SKM-1 (cell line): ENCODE measurements at regions not wholly inside any gene's neighbourhood (a gene's known extent, or its start where the extent isn't known, plus 50 kb on each side); places are given as distances from the start of the nearest gene placed in this dataset.

ENCODE experiments used
- DNase-seq: peaks from one replicate; lab custom pipeline; 2025; ENCODE audit not compliant: unreplicated experiment; lab: John Stamatoyannopoulos, UW

DNA sequence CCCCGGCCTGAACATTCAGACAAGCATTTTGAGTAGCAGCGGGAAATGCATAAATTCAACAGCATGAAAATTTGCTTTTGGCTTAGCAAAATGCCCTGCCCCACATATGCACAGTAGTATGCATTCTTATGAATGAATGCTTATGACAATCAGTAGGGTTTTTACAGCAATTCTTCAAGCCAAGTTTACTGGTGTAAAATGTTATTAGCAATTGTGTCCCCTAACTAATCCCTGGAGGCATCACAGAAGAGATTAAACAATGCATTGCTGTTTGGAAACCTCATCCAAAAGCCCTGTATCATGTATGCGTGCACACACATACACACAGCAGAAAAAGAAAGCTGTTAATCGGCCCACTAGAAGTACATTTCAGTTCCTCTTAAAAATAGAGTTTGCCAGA is 406.5 kb downstream of the LRIG3 start:
- DNase-seq = no peak

DNA sequence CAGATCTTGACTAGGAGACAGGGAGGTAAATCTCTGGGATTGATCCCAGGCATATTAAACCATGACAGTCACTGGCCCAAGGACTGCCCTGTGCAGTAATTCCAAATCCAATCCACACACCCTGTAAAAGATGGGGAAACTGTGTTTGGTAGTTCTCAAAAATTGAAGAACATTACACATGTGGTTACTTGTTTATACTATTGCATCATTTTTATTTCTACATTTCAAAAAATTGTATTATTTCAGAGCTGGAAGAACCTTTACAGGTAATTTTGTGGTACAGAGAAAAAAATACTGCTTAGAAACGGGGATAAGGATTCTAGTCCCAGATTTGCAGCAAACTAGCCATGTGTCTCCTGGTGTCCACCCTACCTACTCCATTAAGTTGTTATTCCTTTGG is 400.5 kb downstream of the LRIG3 start:
- DNase-seq = no peak

DNA sequence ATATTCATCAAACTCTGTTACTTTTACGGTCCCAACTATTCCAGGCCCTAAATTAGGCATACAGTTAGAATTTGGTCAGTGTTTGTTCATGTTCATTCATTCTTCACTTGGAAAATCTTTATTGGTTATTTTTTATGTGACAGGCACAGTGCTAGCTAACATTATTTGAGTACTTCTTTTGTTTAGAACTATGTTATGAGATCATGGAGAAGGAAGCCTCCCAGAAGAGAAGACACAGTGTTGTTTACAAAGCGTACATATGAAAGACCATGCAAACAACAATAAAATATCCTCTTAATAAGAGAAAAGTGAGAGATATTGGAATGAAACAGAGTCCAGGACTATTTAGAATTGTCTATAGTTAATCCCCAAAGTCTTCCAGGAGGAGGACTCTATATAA is 399.2 kb downstream of the LRIG3 start:
- no peak for DNase-seq

DNA sequence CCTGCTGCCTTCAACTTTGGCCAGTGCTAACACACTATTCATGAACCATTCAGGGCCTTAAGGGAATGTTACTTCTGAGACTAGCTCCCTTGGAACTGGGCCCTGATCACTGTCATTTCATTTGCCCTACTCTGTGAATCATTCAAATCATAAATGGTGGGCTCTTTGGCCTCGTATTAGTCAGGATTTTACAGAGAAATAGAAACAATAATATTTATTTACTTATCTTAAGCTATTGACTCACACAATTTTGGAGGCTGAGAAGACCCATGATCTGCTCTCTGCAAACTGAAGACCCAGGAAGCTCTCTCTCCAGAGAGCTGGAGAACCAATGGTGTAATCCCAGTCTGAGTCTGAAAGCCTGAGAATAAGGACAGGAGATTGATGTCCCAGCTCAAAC is 398.5 kb downstream of the LRIG3 start:
- DNase-seq = no peak

DNA sequence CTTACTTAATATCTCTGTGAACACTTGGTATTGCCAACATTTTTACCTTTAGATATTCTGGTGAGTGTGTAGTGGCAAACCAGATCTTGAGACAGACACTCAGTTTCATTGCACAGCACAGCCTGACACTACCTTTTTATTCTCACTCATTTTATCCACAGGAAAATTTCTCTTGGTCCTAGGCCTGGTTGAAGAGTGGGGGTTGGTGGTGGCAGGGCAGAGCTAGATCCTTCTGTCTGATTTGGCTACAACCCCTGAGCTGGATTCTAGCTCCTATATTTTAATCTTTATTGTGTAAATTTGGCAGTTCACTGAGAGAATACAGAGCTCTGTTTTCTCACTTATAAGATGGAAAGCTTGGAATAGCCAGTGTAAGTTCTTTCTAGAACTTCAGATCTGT is 396.9 kb downstream of the LRIG3 start:
- no peak for DNase-seq

DNA sequence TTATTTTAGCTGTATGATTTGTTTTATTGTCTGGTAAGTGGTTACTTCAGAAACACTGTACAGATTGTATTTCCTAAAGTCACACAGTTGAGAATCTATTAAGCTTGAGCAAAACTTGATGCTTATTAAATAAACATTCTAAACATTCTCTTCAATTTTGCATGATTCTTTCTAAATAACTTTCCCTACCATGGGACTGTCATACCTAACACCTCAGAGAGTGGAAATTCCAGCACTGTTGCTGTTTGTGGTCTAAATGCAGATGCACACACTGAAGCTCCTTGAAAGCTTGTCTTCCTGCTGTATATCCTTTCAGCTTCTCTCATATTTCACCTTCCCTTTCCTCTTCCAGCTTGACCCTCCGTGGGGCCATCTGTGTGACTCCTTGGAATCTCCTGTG is 392.0 kb downstream of the LRIG3 start:
- DNase-seq = no peak

DNA sequence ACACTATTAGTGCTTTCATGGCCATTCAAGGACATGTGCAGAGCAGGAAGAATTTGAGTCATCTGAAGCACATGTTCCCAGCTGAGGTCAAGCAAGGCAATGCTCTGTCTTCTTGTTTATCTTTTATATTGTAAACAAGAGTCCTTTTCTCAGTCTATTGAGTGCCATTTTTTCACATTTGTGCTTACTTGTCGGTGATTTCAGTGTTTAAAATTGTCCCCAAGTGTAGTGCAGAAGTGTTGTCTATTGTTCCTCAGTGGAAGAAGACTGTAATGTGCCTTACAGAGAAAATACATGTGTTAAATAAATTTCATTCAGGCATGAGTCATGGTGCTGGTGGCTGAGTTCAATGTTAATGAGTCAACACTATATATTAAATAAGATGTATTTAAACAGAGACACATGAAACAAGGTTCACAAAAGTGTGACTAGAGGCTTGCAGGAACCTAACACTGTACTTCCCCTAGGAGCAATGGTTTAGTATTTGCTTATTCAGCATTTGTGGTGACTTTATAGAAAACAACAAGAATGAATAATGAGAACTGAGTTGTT is 391.1 kb downstream of the LRIG3 start:
- no peak for DNase-seq

DNA sequence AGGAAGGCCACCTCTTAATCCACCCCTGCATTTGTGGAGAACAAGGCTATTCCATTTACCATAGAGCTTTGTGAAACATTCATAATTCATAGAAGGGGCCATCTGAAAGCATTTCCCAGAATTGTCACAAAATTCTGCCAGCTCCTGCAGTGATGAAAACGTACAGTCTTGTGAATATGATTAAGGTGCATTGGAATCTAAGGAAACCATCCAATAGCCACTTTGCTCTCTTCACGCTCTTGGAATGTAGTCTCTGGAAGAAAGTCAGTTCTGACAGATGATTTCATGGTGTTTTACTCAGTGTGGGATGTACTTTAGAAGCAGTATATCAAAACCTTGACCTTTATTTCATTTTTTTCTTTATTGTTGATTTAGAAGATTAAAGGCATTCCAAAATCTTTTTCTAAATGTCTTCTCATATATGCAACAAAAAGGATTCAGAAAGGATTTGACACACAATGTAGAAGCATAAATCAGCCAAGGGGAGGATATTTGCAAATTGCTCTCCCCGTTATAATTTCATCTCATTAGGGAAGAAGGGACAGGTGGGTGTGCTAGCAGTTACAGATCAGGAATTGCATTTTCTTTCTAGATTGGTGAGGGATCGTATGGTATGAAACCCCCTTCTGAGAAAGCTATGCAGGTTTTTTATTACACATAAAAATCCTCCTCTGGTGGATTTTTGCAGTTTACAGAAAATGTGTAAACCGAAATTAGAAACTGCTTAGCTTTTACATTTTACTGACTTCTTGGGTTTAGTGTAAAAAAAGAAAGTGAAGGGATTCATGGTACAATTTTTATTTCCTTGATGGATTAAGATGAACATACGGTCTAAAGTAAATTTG is 390.2 kb downstream of the LRIG3 start:
- no peak for DNase-seq

DNA sequence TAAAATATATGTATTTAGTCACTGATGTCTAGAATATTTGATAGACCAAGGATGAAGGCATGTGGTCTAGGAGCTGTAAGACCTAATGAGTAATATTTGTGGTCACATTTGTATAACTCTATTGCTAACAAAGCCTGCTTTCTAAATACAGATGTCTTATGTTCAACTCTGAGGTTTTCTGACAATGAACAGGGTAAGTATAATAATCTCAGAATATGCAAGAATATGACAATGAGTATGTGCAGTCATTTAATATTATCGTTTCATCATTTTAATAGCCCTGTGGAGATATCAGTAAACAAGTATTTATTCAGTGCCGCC is 389.6 kb downstream of the LRIG3 start:
- no peak for DNase-seq

DNA sequence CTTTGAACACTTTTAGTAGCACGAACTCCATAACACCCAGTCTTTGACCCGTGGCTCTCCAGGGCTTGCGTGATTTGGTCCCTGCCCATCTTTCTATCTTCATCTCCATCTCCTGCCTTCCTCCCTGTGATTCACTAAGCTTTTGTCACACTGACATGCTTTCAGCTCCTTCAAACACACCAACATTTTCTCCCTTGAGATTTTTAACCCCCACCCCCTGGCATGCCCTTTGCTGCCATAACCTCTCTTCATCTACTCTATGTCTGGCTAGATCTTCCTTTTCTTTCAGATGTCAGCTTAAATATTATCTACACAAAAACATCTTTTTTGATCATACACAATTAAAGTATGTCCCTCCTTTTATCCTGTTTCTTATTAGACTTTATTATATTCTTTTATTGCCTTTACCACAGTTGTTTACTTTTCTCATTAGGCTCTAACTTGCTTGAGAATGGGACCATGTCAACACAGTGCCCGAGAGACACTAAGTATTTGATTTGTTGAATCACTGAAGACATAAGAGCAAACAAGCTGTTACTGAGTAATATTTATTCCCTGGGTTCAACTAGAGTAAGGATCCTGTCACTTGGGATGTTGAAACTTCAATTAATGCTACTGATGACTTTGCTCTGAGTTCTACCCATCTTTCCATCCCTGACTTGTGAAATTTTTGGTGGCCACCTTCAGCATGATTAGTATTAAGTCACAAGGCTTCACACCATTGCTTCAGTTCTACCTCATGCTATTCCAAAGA is 387.3 kb downstream of the LRIG3 start:
- no peak for DNase-seq

DNA sequence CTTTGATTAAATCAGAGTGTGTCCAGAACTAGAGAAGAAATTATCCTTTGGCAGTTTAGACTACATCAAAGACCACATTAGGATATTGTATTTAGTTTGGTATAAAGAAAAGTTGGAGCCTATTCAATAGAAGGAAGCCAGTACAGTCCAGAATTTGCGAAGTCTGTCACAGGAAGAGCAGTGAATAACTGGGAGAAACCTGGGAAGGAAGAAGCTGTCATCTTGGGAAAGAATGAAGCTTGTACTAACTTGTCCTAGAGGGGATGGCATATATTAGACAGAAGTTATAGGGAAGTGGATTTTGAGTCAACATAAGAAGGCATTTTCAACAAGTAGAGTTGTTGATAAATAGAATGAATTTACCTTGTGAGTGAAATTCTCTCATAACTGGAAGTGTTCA is 386.7 kb downstream of the LRIG3 start:
- DNase-seq = no peak

DNA sequence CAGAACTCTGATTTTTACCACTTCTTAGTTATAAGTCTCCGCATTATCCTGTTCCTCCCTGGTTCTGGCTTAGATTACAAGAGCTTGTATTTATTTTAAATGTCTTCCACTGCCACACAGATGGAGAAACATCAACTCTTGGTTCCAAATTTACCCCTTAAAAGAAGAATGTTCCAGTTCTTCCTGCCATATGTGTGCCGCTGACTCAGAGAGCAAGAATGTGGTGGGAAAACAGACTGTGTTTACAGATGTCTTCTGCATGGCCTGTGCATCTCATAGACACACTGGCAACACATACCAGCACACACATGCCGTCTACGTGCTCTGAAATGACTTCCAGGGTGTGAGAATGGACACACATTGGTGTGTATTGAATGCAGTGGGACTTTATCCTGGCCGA is 383.0 kb downstream of the LRIG3 start:
- no peak for DNase-seq

DNA sequence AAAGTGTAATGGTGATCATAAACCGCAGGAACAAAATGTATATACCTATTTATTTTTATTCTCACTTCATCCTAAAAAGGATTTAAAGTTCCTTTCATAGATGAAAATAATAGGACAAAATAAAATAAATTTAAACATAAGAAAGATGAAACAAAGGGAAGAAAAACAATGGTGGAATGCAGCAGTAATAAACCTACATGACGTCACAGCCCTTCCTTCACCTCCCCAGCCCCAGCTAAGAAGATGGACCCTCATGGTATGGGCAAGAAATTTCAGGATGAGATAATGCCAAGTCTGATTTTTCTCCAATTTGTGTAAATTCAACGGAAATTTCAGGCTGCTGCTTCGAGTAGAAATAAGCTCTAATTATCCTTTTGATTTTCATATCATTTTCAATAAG is 381.0 kb downstream of the LRIG3 start:
- DNase-seq = no peak

DNA sequence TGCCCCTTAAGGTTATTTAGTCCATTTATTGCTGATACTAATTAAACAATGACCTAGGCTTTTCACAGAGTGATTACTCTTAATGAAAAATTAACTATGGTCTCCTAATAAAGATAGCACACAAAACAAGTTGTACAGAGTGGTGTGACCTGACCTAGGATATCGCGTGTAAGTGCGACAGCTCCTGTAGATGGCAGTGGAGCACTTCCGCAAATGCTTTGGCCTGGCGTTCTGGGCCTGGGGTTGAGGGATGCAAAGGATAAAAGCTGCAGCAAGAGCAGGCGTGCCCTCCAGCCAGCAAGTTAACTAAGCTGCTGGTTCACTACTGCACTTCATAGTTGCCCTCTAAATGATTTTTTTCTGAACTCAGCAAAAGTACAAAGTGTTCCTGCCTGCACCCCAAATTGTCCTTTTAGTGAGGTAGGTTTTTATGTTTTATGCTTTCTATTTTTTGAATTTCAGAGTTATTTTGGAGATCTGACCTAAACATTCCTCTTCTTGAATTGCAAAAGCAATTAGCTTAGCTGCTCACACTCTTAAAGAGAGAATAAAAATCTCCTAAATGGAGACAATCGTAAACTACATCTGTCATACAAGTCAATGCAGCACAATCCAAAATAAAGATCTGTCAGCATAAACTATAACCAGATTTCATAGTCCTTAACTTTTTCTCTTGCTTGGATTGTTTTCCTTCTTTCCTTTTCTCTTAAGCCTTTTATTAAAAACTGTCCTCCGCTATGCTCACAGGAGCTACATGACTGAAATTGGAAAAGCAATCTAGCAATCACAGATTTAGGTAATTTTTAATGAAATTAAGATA is 379.6 kb downstream of the LRIG3 start:
- no peak for DNase-seq

DNA sequence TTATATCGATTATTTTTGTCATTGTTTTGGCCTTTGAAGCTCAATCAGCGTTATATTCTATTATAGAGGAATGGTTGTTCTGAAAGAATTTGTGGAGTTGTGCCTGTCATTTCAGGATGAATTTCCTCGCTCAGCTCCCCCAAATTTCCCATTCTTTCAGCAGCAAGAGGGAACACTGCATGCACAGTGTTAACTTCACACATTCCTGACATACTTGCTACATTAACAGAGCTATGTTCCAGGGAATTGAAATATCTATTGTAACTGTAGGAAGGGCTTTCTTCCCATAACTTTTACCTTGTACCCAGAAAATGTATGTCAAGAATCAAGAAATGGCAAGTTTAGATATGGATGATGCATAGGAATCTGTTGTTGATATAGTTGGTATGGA is 379.0 kb downstream of the LRIG3 start:
- DNase-seq = no peak

DNA sequence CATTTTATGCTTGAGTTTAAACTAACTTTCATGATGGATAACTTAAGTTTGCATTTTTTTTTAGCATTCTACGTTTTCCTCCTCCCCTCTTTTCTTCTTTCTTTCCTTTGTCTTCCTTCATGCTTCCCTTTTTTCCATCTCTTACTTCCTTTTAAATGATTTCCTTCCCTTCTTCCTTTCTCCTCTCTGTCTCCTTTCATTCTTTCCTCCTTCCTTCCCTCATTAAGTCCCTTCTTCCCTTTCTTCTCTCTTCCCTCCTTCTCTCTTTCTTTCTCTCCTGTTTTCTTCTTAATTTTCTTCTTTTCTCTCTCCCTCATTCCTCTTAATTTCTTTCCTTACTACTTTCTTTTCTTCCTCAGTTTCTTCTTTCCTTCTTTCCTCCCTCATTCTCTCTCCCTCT is 376.0 kb downstream of the LRIG3 start:
- DNase-seq = no peak

DNA sequence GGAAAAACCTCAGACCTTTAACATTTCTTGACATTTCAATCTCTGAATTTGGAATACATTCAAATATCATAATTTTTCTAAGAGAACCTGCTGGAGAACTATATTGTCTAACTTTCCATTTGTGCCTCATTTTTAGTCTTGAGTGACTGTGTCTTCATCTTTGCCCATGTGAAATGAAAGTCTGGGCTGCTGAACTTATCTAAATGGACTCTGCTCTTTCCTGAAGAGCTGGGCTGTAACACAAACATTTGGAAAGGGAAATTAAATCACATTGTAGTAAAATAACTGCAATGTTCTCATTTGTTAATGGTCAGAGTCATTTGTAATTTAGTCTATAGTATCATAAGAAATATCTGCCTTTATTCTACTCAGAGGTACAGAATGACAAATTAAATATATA is 373.1 kb downstream of the LRIG3 start:
- no peak for DNase-seq

DNA sequence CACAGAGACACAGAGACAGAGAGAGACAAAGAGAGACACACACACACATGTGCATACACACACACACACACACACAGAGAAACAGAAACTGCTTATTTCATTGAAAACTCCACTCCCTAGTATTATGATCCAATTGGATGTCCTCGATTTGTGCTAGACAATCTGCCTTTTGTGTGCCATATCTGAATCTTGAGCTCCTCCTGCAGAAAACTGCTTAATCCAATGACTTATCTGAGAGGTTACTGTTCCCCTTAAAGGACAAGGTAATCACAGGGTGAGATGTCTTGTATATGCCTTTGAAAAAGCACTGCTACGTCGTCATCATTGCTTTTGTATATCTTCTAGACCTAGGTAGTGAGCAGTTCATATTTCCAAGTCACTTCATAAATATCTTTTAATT is 371.5 kb downstream of the LRIG3 start:
- no peak for DNase-seq

DNA sequence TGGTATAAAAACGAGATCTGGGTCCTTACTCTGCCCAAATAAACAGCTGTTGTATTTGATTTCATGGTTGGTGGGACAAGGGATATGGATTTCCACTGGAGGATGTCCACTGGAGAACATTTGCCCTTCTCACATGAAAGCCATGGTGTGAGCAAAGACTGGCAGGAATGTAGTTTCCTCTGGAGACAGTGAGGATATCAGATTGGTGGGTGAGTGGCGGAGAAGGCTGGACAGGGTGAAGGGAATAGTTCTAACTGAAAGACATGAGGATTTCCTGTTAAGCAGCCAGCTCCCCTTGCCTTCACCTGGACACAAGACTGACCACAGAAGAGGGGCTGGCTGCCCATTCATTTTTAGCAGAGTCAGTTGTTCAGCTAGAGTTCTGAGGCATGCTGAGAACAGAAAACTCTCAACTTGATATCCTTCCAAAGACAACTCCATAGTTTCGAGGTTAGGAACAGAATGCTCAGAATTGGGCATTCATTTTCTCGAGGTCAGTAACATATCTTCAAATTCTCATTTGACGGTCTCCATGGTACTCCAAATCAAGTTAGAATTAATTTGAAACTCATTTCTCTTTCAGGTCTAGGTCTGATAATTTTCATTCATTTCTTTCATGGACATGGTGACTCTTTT is 365.7 kb downstream of the LRIG3 start:
- no peak for DNase-seq

DNA sequence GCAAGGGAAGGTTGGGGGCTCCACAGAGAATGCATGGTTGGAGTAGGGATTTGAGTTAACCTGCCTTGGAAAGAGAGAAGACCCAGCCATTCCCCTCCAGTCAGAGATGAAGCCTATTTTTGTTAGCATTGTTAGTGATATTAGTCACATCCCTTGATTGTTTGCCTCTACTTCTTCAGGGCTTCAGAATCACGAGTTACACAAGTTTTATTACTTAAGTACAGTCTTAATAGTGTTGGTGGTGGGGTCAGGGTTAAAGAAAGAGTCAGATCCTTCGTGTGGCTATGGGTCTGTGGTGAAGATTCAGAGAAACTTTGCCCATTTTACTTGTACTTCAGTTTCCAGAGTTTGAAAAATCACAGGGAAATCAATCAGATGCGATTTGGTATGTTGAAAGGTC is 363.1 kb downstream of the LRIG3 start:
- DNase-seq = no peak

DNA sequence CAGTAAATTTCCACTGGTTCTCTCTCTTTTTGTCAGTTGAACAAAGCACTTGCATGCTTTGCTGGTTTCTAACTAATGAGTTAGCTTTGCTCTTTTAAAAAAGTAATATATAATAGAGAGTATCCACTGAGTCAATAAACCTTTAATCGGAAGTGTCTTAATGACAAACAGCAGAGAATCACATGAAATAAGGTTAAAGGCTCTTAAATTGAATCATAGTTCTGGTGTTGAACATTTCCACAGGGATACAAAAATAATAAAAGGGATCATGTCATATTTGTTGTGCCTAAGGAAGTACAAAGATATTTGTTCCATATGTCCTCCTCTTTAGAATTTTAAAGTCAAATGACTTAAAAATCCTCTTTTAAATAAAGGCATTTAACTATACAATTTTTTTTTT is 362.6 kb downstream of the LRIG3 start:
- DNase-seq = no peak
